ENCODE measurements at regions not wholly inside any gene's neighbourhood (a gene's known extent, or its start where the extent isn't known, plus 50 kb on each side); places are given as distances from the start of the nearest gene placed in this dataset.

GRCh38 chr9:113669522-113670115 is 206.1 kb downstream of the RGS3 start:
- TF ChIP-seq, protein P1, sequence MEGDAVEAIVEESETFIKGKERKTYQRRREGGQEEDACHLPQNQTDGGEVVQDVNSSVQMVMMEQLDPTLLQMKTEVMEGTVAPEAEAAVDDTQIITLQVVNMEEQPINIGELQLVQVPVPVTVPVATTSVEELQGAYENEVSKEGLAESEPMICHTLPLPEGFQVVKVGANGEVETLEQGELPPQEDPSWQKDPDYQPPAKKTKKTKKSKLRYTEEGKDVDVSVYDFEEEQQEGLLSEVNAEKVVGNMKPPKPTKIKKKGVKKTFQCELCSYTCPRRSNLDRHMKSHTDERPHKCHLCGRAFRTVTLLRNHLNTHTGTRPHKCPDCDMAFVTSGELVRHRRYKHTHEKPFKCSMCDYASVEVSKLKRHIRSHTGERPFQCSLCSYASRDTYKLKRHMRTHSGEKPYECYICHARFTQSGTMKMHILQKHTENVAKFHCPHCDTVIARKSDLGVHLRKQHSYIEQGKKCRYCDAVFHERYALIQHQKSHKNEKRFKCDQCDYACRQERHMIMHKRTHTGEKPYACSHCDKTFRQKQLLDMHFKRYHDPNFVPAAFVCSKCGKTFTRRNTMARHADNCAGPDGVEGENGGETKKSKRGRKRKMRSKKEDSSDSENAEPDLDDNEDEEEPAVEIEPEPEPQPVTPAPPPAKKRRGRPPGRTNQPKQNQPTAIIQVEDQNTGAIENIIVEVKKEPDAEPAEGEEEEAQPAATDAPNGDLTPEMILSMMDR (IDR thresholded peaks at IDR 0.05): no peak
- TF ChIP-seq, protein P2, sequence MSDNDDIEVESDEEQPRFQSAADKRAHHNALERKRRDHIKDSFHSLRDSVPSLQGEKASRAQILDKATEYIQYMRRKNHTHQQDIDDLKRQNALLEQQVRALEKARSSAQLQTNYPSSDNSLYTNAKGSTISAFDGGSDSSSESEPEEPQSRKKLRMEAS (IDR thresholded peaks at IDR 0.05; ENCODE audit: low read depth): no peak
- no peak for TF ChIP-seq EP300 (IDR thresholded peaks at IDR 0.05; ENCODE audit: borderline replicate concordance in 1 of 2, low read depth in 1 of 2, low read length in 1 of 2)
- TF ChIP-seq, protein P3, sequence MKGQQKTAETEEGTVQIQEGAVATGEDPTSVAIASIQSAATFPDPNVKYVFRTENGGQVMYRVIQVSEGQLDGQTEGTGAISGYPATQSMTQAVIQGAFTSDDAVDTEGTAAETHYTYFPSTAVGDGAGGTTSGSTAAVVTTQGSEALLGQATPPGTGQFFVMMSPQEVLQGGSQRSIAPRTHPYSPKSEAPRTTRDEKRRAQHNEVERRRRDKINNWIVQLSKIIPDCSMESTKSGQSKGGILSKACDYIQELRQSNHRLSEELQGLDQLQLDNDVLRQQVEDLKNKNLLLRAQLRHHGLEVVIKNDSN (IDR thresholded peaks at IDR 0.05; ENCODE audit: borderline replicate concordance, low read depth): no peak
- TF ChIP-seq RXRA (IDR thresholded peaks at IDR 0.05; ENCODE audit: borderline replicate concordance, low read depth): no peak
- no peak for TF ChIP-seq FOXM1 (IDR thresholded peaks at IDR 0.05; ENCODE audit: low read depth)
- TF ChIP-seq, protein P4, sequence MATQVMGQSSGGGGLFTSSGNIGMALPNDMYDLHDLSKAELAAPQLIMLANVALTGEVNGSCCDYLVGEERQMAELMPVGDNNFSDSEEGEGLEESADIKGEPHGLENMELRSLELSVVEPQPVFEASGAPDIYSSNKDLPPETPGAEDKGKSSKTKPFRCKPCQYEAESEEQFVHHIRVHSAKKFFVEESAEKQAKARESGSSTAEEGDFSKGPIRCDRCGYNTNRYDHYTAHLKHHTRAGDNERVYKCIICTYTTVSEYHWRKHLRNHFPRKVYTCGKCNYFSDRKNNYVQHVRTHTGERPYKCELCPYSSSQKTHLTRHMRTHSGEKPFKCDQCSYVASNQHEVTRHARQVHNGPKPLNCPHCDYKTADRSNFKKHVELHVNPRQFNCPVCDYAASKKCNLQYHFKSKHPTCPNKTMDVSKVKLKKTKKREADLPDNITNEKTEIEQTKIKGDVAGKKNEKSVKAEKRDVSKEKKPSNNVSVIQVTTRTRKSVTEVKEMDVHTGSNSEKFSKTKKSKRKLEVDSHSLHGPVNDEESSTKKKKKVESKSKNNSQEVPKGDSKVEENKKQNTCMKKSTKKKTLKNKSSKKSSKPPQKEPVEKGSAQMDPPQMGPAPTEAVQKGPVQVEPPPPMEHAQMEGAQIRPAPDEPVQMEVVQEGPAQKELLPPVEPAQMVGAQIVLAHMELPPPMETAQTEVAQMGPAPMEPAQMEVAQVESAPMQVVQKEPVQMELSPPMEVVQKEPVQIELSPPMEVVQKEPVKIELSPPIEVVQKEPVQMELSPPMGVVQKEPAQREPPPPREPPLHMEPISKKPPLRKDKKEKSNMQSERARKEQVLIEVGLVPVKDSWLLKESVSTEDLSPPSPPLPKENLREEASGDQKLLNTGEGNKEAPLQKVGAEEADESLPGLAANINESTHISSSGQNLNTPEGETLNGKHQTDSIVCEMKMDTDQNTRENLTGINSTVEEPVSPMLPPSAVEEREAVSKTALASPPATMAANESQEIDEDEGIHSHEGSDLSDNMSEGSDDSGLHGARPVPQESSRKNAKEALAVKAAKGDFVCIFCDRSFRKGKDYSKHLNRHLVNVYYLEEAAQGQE (IDR thresholded peaks at IDR 0.05; ENCODE audit: low read depth, low read length): no peak
- TF ChIP-seq USF2 (IDR thresholded peaks at IDR 0.05; ENCODE audit: borderline replicate concordance, low read depth, low read length): no peak
- no peak for TF ChIP-seq RAD21 (IDR thresholded peaks at IDR 0.05; ENCODE audit: low read length)
